Hippocampal formation (tissue), 2 donors: ENCODE measurements at regions not wholly inside any gene's neighbourhood (a gene's known extent, or its start where the extent isn't known, plus 50 kb on each side); places are given as distances from the start of the nearest gene placed in this dataset.

Experiments
- DNase-seq, 2 donors: peaks; one replicate each; lab custom pipeline; 2025; lab: John Stamatoyannopoulos, UW

GRCh38 chrX:87727620-87728019 lies 210.0 kb downstream of the KLHL4 start:
- no peak for DNase-seq

GRCh38 chrX:87728024-87728423 lies 210.4 kb downstream of the KLHL4 start:
- DNase-seq = no peak

- no peak for DNase-seq
Observed at GRCh38 chrX:87728459-87728858, 210.9 kb downstream of the KLHL4 start.

- no peak for DNase-seq
Observed at GRCh38 chrX:87732133-87732532, 214.5 kb downstream of the KLHL4 start.

GRCh38 chrX:87736576-87736975 lies 219.0 kb downstream of the KLHL4 start:
- no peak for DNase-seq

- no peak for DNase-seq
Observed at GRCh38 chrX:87744391-87744790, 226.8 kb downstream of the KLHL4 start.

GRCh38 chrX:87755493-87755892 lies 237.9 kb downstream of the KLHL4 start:
- no peak for DNase-seq

- DNase-seq = no peak
Observed at GRCh38 chrX:87788976-87789375, 271.4 kb downstream of the KLHL4 start.

- DNase-seq = no peak
Observed at GRCh38 chrX:87798039-87798438, 280.4 kb downstream of the KLHL4 start.

GRCh38 chrX:87805829-87806490 lies 288.4 kb downstream of the KLHL4 start:
- DNase-seq = no peak

GRCh38 chrX:87808576-87809243 lies 291.1 kb downstream of the KLHL4 start:
- DNase-seq = no peak

GRCh38 chrX:87813566-87813965 lies 296.0 kb downstream of the KLHL4 start:
- DNase-seq = no peak

- no peak for DNase-seq
Observed at GRCh38 chrX:87846956-87847355, 329.4 kb downstream of the KLHL4 start.

GRCh38 chrX:87873347-87873941 lies 355.8 kb downstream of the KLHL4 start:
- no peak for DNase-seq

GRCh38 chrX:87874043-87874442 lies 356.4 kb downstream of the KLHL4 start:
- DNase-seq = no peak

- no peak for DNase-seq
Observed at GRCh38 chrX:87878926-87879325, 361.3 kb downstream of the KLHL4 start.

- DNase-seq = no peak
Observed at GRCh38 chrX:87890437-87890836, 372.8 kb downstream of the KLHL4 start.

- DNase-seq = no peak
Observed at GRCh38 chrX:87895421-87895820, 377.8 kb downstream of the KLHL4 start.

GRCh38 chrX:87896057-87896456 lies 378.5 kb downstream of the KLHL4 start:
- DNase-seq = no peak

GRCh38 chrX:87900320-87900908 lies 382.8 kb downstream of the KLHL4 start:
- no peak for DNase-seq

- DNase-seq = no peak
Observed at GRCh38 chrX:87901060-87901459, 383.5 kb downstream of the KLHL4 start.

GRCh38 chrX:87914726-87915125 lies 397.1 kb downstream of the KLHL4 start:
- no peak for DNase-seq

GRCh38 chrX:87924619-87925018 lies 407.0 kb downstream of the KLHL4 start:
- no peak for DNase-seq
